Mesendoderm (in vitro differentiated cells): ENCODE measurements at regions not wholly inside any gene's neighbourhood (a gene's known extent, or its start where the extent isn't known, plus 50 kb on each side); places are given as distances from the start of the nearest gene placed in this dataset.

ENCODE experiments used
- DNase-seq: peaks from one replicate; pipeline ENCODE4 v3.0.0; 2013
- H2AK5ac ChIP-seq: 2 replicates; pipeline ENCODE4 v1.6.1; 2013; ENCODE audit warnings: low read length, inconsistent platforms
- H2BK120ac ChIP-seq: 2 replicates; pipeline ENCODE4 v1.6.1; 2013; ENCODE audit warnings: low read depth, mild to moderate bottlenecking, low read length, moderate library complexity, mixed read lengths
- H2BK15ac ChIP-seq: replicated peaks from 2 replicates; pipeline ENCODE4 v1.6.1; 2013; ENCODE audit warnings: low read depth, mild to moderate bottlenecking, moderate library complexity
- H2BK5ac ChIP-seq: 2 replicates; pipeline ENCODE4 v1.6.1; 2013; ENCODE audit warnings: low read length, inconsistent platforms
- H3K18ac ChIP-seq: 2 replicates; pipeline ENCODE4 v1.6.1; 2013; ENCODE audit warnings: mild to moderate bottlenecking, low read length, mixed read lengths
- H3K23ac ChIP-seq: one replicate; pipeline ENCODE4 v1.6.1; 2013; ENCODE audit warnings: low read length
- H3K27ac ChIP-seq: 2 replicates; pipeline ENCODE4 v1.5.1; 2013; ENCODE audit warnings: low read depth, mild to moderate bottlenecking, inconsistent platforms, low read length, moderate library complexity
- H3K27me3 ChIP-seq: 2 replicates; pipeline ENCODE4 v1.6.1; 2013; ENCODE audit warnings: low read length, control low read depth, mild to moderate bottlenecking, inconsistent platforms; ENCODE audit not compliant: insufficient read depth, poor library complexity
- H3K36me3 ChIP-seq: 2 replicates; pipeline ENCODE4 v1.6.1; 2013; ENCODE audit warnings: low read length, inconsistent platforms; ENCODE audit not compliant: control insufficient read depth, insufficient read depth
- H3K4ac ChIP-seq: one replicate; pipeline ENCODE4 v1.6.1; 2013; ENCODE audit warnings: low read depth, mild to moderate bottlenecking, low read length, moderate library complexity
- H3K4me1 ChIP-seq: 2 replicates; pipeline ENCODE4 v1.6.1; 2013; ENCODE audit warnings: low read depth, low read length, inconsistent platforms; ENCODE audit not compliant: control insufficient read depth
- H3K4me2 ChIP-seq: 2 replicates; pipeline ENCODE4 v1.6.1; 2013; ENCODE audit warnings: low read length
- H3K4me3 ChIP-seq: 2 replicates; pipeline ENCODE4 v1.5.1; 2013; ENCODE audit warnings: mild to moderate bottlenecking, low read length
- H3K56ac ChIP-seq: one replicate; pipeline ENCODE4 v1.6.1; 2013; ENCODE audit warnings: low read length
- H3K79me1 ChIP-seq: 2 replicates; pipeline ENCODE4 v1.6.1; 2013; ENCODE audit warnings: low read length, inconsistent platforms
- H3K79me2 ChIP-seq: 2 replicates; pipeline ENCODE4 v1.6.1; 2013; ENCODE audit warnings: mild to moderate bottlenecking, low read length; ENCODE audit not compliant: control insufficient read depth, insufficient read depth
- H3K9ac ChIP-seq: 2 replicates; pipeline ENCODE4 v1.6.1; 2013; ENCODE audit warnings: low read length, inconsistent platforms
- H4K5ac ChIP-seq: one replicate; pipeline ENCODE4 v1.6.1; 2013; ENCODE audit warnings: low read length
- H4K8ac ChIP-seq: one replicate; pipeline ENCODE4 v1.6.1; 2013; ENCODE audit warnings: low read depth, mild to moderate bottlenecking, control low read depth, low read length, moderate library complexity
- WGBS: extraction: QIAGEN DNeasy Blood & Tissue Kit; methylation state at CpG from one replicate; pipeline ENCODE4 v1.1.7; 2013; ENCODE audit warnings: low lambda C conversion rate, missing lambda C conversion rate; ENCODE audit not compliant: insufficient coverage; ENCODE audit errors: extremely low coverage; 5-methylcytosine and 5-hydroxymethylcytosine counted together

DNA sequence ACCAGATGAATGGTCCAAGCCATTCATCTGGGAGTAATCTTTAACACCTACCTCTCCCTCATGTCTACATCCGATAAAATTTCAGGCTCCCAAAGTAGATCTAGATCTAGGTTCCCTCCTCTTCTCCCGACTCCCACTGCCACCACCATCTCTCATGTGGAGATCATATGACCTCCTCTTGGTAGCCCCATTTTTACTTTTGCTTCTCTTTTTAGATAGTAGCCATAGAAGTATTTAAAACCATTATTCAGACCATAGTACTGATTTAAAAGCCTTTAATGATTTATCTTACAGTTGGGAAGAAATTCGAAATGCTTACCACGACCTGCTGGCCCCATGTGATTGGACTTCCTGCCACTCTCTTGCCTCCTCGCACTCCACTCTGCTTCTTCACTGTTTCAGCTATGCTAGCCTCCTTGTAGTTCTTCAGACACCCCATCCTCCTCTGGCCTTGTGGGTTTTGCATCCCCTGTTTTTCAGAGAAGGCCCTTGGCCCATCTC is 98.5 kb downstream of the RASSF10 start:
- no peak overlapping the region for H3K18ac ChIP-seq
- H3K27ac ChIP-seq = no peak overlapping the region
- H3K4ac ChIP-seq = no peak overlapping the region
- peak overlapping the region; percentile 61 for H2BK5ac ChIP-seq
- no peaks in the 10 kb centered on the region for H3K79me1 ChIP-seq
- no peaks in the 10 kb centered on the region for H3K79me2 ChIP-seq
- WGBS = no CpG with 5 or more reads among the region's 5 CpGs
- H2BK120ac ChIP-seq = no peak overlapping the region
- H3K4me1 ChIP-seq = peaks cover 23% of the 10 kb centered on the region
- no peak overlapping the region for H4K8ac ChIP-seq
- H3K4me3 ChIP-seq = no peak overlapping the region
- H2AK5ac ChIP-seq = peak overlapping the region; percentile 70
- H4K5ac ChIP-seq = no peak overlapping the region
- H3K56ac ChIP-seq = peak overlapping the region; percentile 12
- H3K4me2 ChIP-seq = no peak overlapping the region
- H3K36me3 ChIP-seq = no peaks in the 10 kb centered on the region
- DNase-seq = no peak
- no peak overlapping the region for H3K9ac ChIP-seq
- no peak overlapping the region for H2BK15ac ChIP-seq
- no peaks in the 10 kb centered on the region for H3K27me3 ChIP-seq
- H3K23ac ChIP-seq = no peak overlapping the region

DNA sequence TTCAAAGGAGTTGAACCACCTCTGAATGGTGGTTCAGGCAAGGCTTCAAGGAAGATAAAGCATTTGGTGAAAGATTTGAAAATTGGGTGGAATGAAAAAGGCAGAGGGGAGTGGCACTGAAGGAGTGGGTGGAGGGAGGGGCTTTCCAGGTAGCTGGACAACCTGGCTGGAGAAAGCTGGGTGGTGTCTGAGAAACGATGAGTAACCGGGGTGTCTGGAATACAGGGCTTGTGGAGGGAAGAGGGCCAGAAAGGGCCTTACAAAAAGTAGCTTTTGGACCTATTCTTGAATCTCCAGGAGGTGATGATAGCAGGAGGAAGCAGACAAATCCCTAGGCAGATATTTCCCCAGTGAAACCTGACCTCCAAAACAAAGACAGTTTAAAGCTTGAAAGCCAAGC is 99.3 kb downstream of the RASSF10 start:
- no peak overlapping the region for H3K9ac ChIP-seq
- no peak overlapping the region for H2BK15ac ChIP-seq
- no peak overlapping the region for H2BK120ac ChIP-seq
- no peak overlapping the region for H3K18ac ChIP-seq
- peak overlapping the region; percentile 41 for H2AK5ac ChIP-seq
- H3K56ac ChIP-seq = peak overlapping the region; percentile 46
- no peak overlapping the region for H4K5ac ChIP-seq
- no peak overlapping the region for H3K4me2 ChIP-seq
- no peak overlapping the region for H3K4me3 ChIP-seq
- no CpG with 5 or more reads among the region's 2 CpGs for WGBS
- no peaks in the 10 kb centered on the region for H3K79me2 ChIP-seq
- peak overlapping the region; percentile 52 for H3K27ac ChIP-seq
- H3K27me3 ChIP-seq = no peaks in the 10 kb centered on the region
- no peaks in the 10 kb centered on the region for H3K36me3 ChIP-seq
- no peak overlapping the region for H3K4ac ChIP-seq
- H2BK5ac ChIP-seq = peak overlapping the region; percentile 73
- H3K23ac ChIP-seq = no peak overlapping the region
- H4K8ac ChIP-seq = no peak overlapping the region
- DNase-seq = no peak
- peaks cover 23% of the 10 kb centered on the region for H3K4me1 ChIP-seq
- no peaks in the 10 kb centered on the region for H3K79me1 ChIP-seq

DNA sequence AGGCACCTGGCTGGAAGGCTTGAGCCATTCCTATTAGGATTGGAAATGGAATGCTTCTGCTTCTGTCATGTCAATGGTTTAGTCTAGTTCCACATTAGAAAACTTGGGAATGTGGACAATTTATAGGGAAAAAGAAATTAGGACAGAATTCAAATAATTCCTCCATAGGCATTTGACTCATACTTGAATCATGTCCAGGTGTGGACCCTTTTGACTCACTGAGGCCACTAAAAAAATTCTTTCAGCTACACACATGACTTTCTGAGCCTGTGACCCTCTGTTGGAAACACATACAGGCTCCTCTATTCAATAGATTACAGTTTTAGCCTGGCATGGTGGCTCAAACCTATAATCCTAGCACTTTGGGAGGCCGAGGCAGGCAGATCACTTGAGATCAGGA is 100.5 kb downstream of the RASSF10 start:
- Histone ChIP-seq H3K4ac (no peak overlapping the region), H4K8ac (no peak overlapping the region), H3K27ac (no peak overlapping the region), H3K4me2 (no peak overlapping the region), H3K4me1 (peaks cover 18% of the 10 kb centered on the region), H3K79me1 (no peaks in the 10 kb centered on the region), H2BK5ac (peak overlapping the region; percentile 28), H3K56ac (no peak overlapping the region), H3K4me3 (no peak overlapping the region), H3K18ac (no peak overlapping the region), H2AK5ac (no peak overlapping the region), H3K79me2 (no peaks in the 10 kb centered on the region), H2BK15ac (no peak overlapping the region), H3K23ac (no peak overlapping the region), H3K27me3 (no peaks in the 10 kb centered on the region), H3K36me3 (no peaks in the 10 kb centered on the region), H4K5ac (no peak overlapping the region), H2BK120ac (peak overlapping the region; percentile 39), H3K9ac (no peak overlapping the region)
- no CpG with 5 or more reads among the region's 1 CpG for WGBS
- no peak for DNase-seq

DNA sequence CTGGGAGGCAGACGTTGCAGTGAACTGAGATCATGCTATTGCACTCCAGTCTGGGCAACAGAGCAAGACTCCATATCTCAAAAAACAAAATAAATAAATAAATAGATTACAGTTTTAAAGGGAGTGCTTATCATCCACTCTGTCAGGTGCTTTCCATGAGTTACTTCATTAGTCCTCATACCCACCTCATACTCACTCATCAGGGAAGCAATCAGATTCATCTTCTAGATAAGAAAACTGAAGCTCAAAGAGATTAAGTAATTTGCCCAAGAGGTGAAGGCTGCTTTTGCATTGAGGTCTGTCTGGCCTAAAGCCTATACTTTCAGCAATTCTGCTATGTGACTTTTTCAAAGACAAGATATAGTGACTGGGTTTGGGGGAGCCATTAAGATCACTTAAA is 101.0 kb downstream of the RASSF10 start:
- H2AK5ac ChIP-seq = no peak overlapping the region
- no peak overlapping the region for H3K4me2 ChIP-seq
- H3K27me3 ChIP-seq = no peaks in the 10 kb centered on the region
- H3K56ac ChIP-seq = no peak overlapping the region
- no peaks in the 10 kb centered on the region for H3K36me3 ChIP-seq
- no peak overlapping the region for H3K23ac ChIP-seq
- no peak for DNase-seq
- no peaks in the 10 kb centered on the region for H3K79me2 ChIP-seq
- H3K18ac ChIP-seq = no peak overlapping the region
- no peaks in the 10 kb centered on the region for H3K79me1 ChIP-seq
- no CpG with 5 or more reads among the region's 1 CpG for WGBS
- H3K4ac ChIP-seq = no peak overlapping the region
- peak overlapping the region; percentile 22 for H3K27ac ChIP-seq
- no peak overlapping the region for H2BK120ac ChIP-seq
- no peak overlapping the region for H4K8ac ChIP-seq
- no peak overlapping the region for H4K5ac ChIP-seq
- no peak overlapping the region for H2BK5ac ChIP-seq
- no peak overlapping the region for H2BK15ac ChIP-seq
- H3K4me3 ChIP-seq = no peak overlapping the region
- H3K4me1 ChIP-seq = peaks cover 17% of the 10 kb centered on the region
- no peak overlapping the region for H3K9ac ChIP-seq

DNA sequence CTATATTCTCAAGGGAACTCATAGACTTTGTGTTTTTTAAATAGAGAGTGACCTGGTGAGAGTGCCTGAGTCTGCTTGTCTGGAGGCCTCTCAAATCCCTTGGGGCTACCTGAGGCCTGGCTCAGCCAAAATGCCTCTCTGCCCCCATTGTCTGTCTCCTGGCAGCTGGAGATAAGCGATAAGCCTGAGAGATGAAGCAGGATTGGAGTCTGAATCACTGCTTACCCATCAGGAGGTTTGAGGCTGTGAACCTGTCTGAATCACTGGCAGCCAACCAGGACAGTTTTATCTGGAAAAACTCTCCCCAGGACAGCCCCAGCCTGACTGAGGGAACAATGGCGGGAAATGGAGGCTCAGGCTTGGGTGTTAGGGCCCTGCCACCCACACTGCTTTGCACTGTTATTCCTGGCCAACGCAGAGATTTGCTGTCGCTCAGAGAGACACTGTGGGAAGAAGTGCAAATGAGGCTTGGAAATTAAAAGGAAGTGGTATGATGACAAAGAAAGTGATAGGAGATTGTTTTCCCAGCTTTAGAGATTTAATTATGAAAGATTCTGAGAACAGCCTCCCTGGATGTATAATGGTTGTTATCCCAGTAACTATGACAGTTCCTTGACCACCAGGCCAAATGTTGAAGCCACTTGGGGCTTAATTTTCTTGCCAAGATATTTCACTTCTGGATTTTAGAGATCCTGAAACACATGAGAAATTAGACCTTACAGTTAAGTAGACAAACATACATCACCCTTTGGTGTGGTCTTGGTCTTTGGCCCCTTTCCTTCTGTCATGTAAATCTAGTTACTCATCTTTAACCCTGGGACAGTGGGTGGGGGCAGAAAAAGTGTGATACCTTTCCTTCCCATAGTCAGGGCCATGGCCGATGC is 102.1 kb downstream of the RASSF10 start:
- peak overlapping the region; percentile 61 for H2BK15ac ChIP-seq
- no peak overlapping the region for H4K8ac ChIP-seq
- no peak overlapping the region for H3K4me3 ChIP-seq
- H3K4me2 ChIP-seq = no peak overlapping the region
- H3K4me1 ChIP-seq = peaks cover 14% of the 10 kb centered on the region
- H3K18ac ChIP-seq = peak overlapping the region; percentile 70
- peak overlapping the region; percentile 1 for H3K23ac ChIP-seq
- peak overlapping the region; percentile 93 for H2BK5ac ChIP-seq
- no CpG with 5 or more reads among the region's 5 CpGs for WGBS
- no peaks in the 10 kb centered on the region for H3K27me3 ChIP-seq
- peak overlapping the region; percentile 66 for H3K27ac ChIP-seq
- H2AK5ac ChIP-seq = no peak overlapping the region
- H3K36me3 ChIP-seq = no peaks in the 10 kb centered on the region
- no peaks in the 10 kb centered on the region for H3K79me2 ChIP-seq
- peak overlapping the region; percentile 12 for H3K9ac ChIP-seq
- peak overlapping the region; percentile 48 for H3K4ac ChIP-seq
- H2BK120ac ChIP-seq = peak overlapping the region; percentile 95
- H3K56ac ChIP-seq = peak overlapping the region; percentile 69
- no peak overlapping the region for H4K5ac ChIP-seq
- H3K79me1 ChIP-seq = no peaks in the 10 kb centered on the region
- peak; percentile 97 for DNase-seq
